WTC11 (cell line): ENCODE measurements at regions not wholly inside any gene's neighbourhood (a gene's known extent, or its start where the extent isn't known, plus 50 kb on each side); places are given as distances from the start of the nearest gene placed in this dataset.

Experiments
- ATAC-seq: fragments of 200-7000 bp; cut with Tn5 transposase; 2 replicates; pipeline ENCODE4 v1.10.0; 2021; ENCODE audit warnings: mild to moderate bottlenecking, moderate library complexity
- CTCF ChIA-PET: fragments of 300-600 bp; sonication (Branson Sonifier 250); formaldehyde crosslinking; loops from one replicate; lab custom pipeline; 2021; ENCODE audit warnings: antibody characterized with exemption; lab: Charles Lee
- POLR2A ChIA-PET: fragments of 350-600 bp; sonication (Branson Sonifier 250); formaldehyde crosslinking; loops from one replicate; lab custom pipeline; 2021; ENCODE audit warnings: antibody characterized with exemption; lab: Charles Lee
- DNase-seq: peaks from one replicate; pipeline ENCODE4 v3.0.0; 2021; ENCODE audit warnings: low spot score
- H3K27ac Mint-ChIP-seq: 2 replicates; pipeline ENCODE4 v1.8.0; 2021; ENCODE audit warnings: mixed read lengths
- H3K27me3 Mint-ChIP-seq: 2 replicates; pipeline ENCODE4 v1.8.0; 2021; ENCODE audit warnings: low read depth, mild to moderate bottlenecking, moderate library complexity, mixed read lengths
- H3K36me3 Mint-ChIP-seq: 2 replicates; pipeline ENCODE4 v1.8.0; 2021; ENCODE audit warnings: mixed read lengths
- H3K4me1 Mint-ChIP-seq: 2 replicates; pipeline ENCODE4 v1.8.0; 2022; ENCODE audit warnings: mixed read lengths
- H3K4me3 Mint-ChIP-seq: 2 replicates; pipeline ENCODE4 v1.8.0; 2021; ENCODE audit warnings: mild to moderate bottlenecking, moderate library complexity, mixed read lengths
- H3K9me3 Mint-ChIP-seq: 2 replicates; pipeline ENCODE4 v1.8.0; 2021; ENCODE audit warnings: mixed read lengths
- AR ChIP-seq: fragments of 250-450 bp; sonication (Bioruptor Pico); IDR thresholded peaks from 2 replicates; pipeline ENCODE4 v1.9.0; 2021; ENCODE audit warnings: mild to moderate bottlenecking
- ATF6 ChIP-seq: sonication (generic); formaldehyde crosslinking; IDR thresholded peaks from 2 replicates; pipeline ENCODE4 v1.8.1; 2023; ENCODE audit warnings: mild to moderate bottlenecking, missing genetic modification reagents
- E2F4 ChIP-seq: sonication (generic); formaldehyde crosslinking; IDR thresholded peaks from 2 replicates; pipeline ENCODE4 v1.8.1; 2022; ENCODE audit warnings: low read depth, mild to moderate bottlenecking, moderate library complexity, missing genetic modification reagents, borderline replicate concordance
- ERG ChIP-seq: fragments of 250-450 bp; sonication (Bioruptor Pico); IDR thresholded peaks from 2 replicates; pipeline ENCODE4 v1.8.0; 2021; ENCODE audit warnings: mild to moderate bottlenecking
- GABPB1 ChIP-seq: sonication (generic); formaldehyde crosslinking; IDR thresholded peaks from 2 replicates; pipeline ENCODE4 v1.8.1; 2023; ENCODE audit warnings: mild to moderate bottlenecking, missing genetic modification reagents
- HMGXB4 ChIP-seq: sonication (generic); formaldehyde crosslinking; IDR thresholded peaks from 2 replicates; pipeline ENCODE4 v1.8.1; 2023; ENCODE audit warnings: mild to moderate bottlenecking, moderate library complexity, missing genetic modification reagents
- NFYB ChIP-seq: sonication (generic); formaldehyde crosslinking; conservative IDR thresholded peaks from 2 replicates; pipeline ENCODE4 v1.8.0; 2022; ENCODE audit warnings: low read depth, missing genetic modification reagents
- NR3C1 ChIP-seq: sonication (generic); formaldehyde crosslinking; conservative IDR thresholded peaks from 2 replicates; pipeline ENCODE4 v1.8.1; 2023; ENCODE audit warnings: low read depth, mild to moderate bottlenecking, missing genetic modification reagents
- SP1 ChIP-seq: sonication (generic); formaldehyde crosslinking; conservative IDR thresholded peaks from 2 replicates; pipeline ENCODE4 v1.8.1; 2022; ENCODE audit warnings: missing genetic modification reagents
- TP53 ChIP-seq: sonication (generic); formaldehyde crosslinking; IDR thresholded peaks from 2 replicates; pipeline ENCODE4 v1.8.1; 2023; ENCODE audit warnings: mild to moderate bottlenecking, missing genetic modification reagents
- ZBTB21 ChIP-seq: sonication (generic); formaldehyde crosslinking; IDR thresholded peaks from 2 replicates; pipeline ENCODE4 v1.8.1; 2023; ENCODE audit warnings: mild to moderate bottlenecking, missing genetic modification reagents, borderline replicate concordance
- ZMAT4 ChIP-seq: fragments of 250-450 bp; sonication (Bioruptor Pico); IDR thresholded peaks from 2 replicates; pipeline ENCODE4 v1.9.0; 2021; ENCODE audit warnings: mild to moderate bottlenecking
- ZNF219 ChIP-seq: sonication (generic); formaldehyde crosslinking; IDR thresholded peaks from 2 replicates; pipeline ENCODE4 v1.8.0; 2023; ENCODE audit warnings: missing genetic modification reagents, mild to moderate bottlenecking, borderline replicate concordance
- ZNF263 ChIP-seq: sonication (generic); formaldehyde crosslinking; IDR thresholded peaks from 2 replicates; pipeline ENCODE4 v1.8.1; 2022; ENCODE audit warnings: low read depth, mild to moderate bottlenecking, moderate library complexity, missing genetic modification reagents
- ZNF416 ChIP-seq: fragments of 250-450 bp; sonication (Bioruptor Pico); IDR thresholded peaks from 2 replicates; pipeline ENCODE4 v1.9.0; 2021; ENCODE audit warnings: mild to moderate bottlenecking, inconsistent platforms
- ZNF512 ChIP-seq: sonication (generic); formaldehyde crosslinking; IDR thresholded peaks from 2 replicates; pipeline ENCODE4 v1.8.1; 2022; ENCODE audit warnings: missing genetic modification reagents, borderline replicate concordance
- ZSCAN18 ChIP-seq: fragments of 250-450 bp; sonication (Bioruptor Pico); IDR thresholded peaks from 2 replicates; pipeline ENCODE4 v2.1.2; 2022; ENCODE audit warnings: mild to moderate bottlenecking, moderate library complexity

- TF ChIP-seq ZNF512 (CRISPR knock-in tag) (no peak), ZNF219 (CRISPR knock-in tag) (no peak), AR (CRISPR knock-in tag) (no peak), ERG (CRISPR knock-in tag) (no peak), ZNF416 (CRISPR knock-in tag) (no peak), NR3C1 (no peak), NFYB (CRISPR knock-in tag) (no peak), TP53 (CRISPR knock-in tag) (no peak), ZNF263 (CRISPR knock-in tag) (no peak)
Observed at GRCh38 chr6:140747114-140747513, 1372.7 kb upstream of the CITED2 start (continued).

- ATAC-seq (no peak), DNase-seq (no peak)
- Mint-ChIP-seq H3K27ac (no peak overlapping the region), H3K27me3 (peaks cover 3% of the 10 kb centered on the region; the same call in 1 of the 2 replicates), H3K9me3 (peaks cover 52% of the 10 kb centered on the region), H3K4me3 (no peak overlapping the region), H3K36me3 (peaks cover 50% of the 10 kb centered on the region), H3K4me1 (peaks cover 5% of the 10 kb centered on the region)
- ChIA-PET CTCF (no interaction called here), POLR2A (no interaction called here)
- no peak for TF ChIP-seq GABPB1 (CRISPR knock-in tag)
- no peak for TF ChIP-seq ZSCAN18 (CRISPR knock-in tag)
- TF ChIP-seq TP53 (CRISPR knock-in tag) = no peak
- no peak for TF ChIP-seq E2F4 (CRISPR knock-in tag)
- no peak for TF ChIP-seq SP1 (CRISPR knock-in tag)
- no peak for TF ChIP-seq NR3C1
- no peak for TF ChIP-seq AR (CRISPR knock-in tag)
- TF ChIP-seq ZBTB21 = no peak
- TF ChIP-seq ATF6 (CRISPR knock-in tag) = no peak
- no peak for TF ChIP-seq ZNF219 (CRISPR knock-in tag)
- TF ChIP-seq HMGXB4 = no peak
- TF ChIP-seq ZMAT4 = no peak
Observed at GRCh38 chr6:140744659-140745320, 1370.3 kb upstream of the CITED2 start.
